Mucosa of gallbladder (tissue), 1 donor: ENCODE measurements at regions not wholly inside any gene's neighbourhood (a gene's known extent, or its start where the extent isn't known, plus 50 kb on each side); places are given as distances from the start of the nearest gene placed in this dataset.
A peak's percentile ranks its signal among the peaks of the same experiment; 100 is the strongest.

Experiments used
- DNase-seq: peaks from one replicate; pipeline ENCODE4 v3.0.0-alpha.2; 2020; ENCODE audit warnings: low spot score
- donor health status: DM: no; HTN: no; CAD: no.

DNA sequence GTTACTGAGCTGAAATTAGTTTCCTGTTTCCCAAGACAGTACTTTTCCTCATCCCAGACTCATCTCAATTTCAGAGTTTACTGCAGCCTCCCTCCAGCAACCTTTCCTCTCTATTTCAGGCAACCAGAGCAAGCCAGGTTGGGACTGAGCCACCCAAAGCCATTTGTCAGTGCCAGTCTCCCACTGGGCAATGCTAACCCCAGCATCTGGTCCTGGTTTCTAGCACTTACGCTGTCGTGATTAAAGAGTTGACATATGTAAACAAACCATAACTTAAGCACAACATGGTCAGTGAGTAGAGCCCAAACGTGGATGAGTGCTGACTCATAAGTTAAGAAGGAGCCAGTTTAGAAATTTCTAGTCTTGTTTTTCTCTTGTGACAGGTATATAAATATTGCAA is 119.6 kb upstream of the BLID start:
- peak; percentile 37 for DNase-seq

- no peak for DNase-seq
These were observed 118.8 kb upstream of the BLID start for GRCh38 chr11:122234780-122235179.

DNA sequence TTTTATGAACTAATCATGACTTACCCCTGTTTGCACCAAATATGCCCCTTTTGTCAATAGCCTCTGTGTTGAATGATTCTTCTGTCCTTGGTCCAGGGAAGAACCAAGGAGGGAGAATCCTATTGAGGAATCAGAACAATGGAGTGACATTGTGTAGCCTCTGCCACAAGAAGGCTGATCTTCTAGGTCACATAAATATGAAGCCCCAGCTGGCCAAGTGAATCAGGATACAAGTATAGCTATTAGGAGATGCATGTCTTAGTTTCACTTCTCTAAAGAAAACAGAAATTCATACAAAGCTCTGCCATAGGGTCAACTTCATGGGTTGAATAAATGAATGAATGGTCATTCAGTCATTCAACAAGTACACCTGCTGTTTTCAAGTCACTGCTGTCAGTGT is 118.2 kb upstream of the BLID start:
- no peak for DNase-seq

DNA sequence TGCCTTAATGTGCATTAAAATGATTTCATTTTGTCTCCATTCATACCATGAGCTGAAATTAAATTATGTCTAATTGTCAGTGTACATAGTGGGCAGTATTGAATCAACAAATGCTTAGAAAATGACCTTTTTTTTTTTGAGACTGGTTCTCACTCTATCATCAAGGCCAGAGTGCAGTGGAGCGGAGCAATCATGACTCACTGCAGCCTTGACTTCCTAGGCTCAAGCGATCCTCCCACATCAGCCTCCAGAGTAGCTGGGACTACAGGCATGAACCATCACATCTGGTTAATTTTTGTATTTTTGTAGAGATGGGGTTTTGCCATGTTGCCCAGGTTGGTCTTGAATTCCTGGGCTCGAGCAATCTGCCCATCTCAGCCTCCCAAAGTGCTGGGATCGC is 117.0 kb upstream of the BLID start:
- no peak for DNase-seq

GRCh38 chr11:122230385-122230755 is 114.4 kb upstream of the BLID start:
- no peak for DNase-seq

GRCh38 chr11:122229481-122230384 is 113.7 kb upstream of the BLID start:
- DNase-seq: peak; percentile 32

DNA sequence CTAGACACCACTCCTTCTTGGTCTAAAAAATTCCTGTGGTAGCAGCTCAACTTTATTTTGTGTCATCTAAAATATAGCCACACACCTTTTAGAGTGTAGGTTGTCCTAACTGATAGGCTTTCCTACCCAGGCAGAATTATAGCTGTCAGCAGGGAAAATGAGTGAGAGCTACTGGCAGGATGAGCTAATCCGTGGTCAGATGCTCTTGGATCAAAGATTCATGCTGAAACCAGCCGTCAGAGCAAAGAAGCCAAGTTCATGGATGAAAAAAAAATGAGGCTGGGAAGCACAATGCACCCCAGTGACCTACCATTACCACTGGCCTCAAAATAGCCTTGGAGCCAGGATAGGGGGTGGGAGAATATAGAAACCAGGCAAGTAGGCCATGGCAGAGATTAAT is 113.1 kb upstream of the BLID start:
- DNase-seq: no peak

DNA sequence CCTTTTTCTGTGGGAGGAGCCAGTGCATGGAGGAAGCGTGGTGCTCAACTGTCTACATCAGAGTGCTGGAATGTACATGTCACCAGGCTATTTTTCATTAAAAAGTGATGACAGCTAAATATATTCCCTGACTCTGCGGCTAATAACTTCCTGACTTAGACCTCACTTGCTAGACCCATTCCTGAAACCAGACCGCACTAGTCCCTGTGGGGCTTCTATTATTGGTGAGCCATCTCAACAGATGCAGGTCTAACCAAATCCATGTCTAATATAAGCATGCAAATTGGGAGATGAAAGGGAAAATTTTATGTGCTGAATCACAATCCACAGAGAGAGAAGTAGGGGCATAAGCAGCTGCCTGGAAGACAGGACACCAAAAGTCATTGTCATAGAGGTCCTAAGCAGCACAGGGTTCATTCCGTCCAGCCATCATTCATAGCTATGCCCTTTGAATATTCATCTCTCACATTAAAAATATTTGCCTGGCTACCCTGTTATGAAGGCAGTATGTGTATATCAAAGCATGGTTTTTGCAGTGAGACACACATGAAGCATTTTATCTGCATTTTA is 110.9 kb upstream of the BLID start:
- DNase-seq: no peak

DNA sequence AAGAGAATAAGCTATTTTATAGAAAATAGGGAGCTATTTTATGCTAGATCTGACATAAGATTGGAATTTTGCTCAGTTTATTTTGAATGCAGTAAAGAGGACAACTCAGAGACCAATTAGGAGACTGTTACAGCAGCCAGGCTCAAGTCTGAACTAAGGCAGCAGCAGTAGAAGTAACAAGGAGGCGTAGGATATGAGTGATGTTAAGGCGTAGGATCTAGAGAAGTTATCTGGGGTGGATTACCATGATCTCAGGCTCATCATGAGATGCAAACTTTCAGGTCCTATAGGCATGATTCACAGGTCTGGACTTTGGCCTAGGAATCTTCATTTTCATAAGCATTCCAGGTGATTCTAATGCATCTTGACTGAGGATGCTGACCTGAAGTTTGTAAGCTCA is 108.9 kb upstream of the BLID start:
- no peak for DNase-seq

DNA sequence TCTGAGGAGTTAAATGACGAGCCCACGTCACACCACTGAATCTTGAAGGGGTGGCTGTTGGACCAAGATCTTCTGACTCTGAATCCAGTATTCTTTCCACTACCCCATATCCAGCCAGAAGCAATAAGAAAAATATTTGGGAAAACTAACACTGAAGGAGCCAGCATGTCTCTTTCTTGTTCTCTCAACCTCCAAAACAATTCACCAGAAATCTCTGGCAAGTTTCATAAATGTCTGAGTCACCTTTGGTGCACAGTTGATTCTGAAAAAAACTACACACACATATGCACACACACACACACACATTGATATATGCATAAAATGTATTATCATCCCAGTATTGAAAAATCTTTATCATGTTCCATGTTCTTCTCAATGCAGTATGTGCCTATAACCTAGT is 104.3 kb upstream of the BLID start:
- DNase-seq: no peak

DNA sequence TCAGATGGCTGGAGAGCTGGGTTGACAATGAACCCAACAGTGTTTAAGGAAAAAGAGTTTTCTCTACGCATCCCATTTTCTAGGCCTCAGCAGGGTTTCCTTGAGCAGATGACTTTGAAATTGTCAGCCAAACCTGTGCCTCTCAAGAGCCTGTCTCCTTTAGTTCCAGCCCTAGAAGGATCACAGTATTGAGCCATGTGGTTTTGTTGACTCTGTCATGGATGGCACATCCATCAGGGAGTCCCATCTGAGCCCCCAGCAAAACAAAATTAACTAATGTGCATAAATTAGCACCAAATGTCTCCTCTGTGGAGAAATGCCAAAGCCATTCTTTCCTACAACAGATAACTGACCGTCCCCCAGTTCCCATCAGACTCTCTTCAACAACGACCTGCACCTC is 103.8 kb upstream of the BLID start:
- no peak for DNase-seq

DNA sequence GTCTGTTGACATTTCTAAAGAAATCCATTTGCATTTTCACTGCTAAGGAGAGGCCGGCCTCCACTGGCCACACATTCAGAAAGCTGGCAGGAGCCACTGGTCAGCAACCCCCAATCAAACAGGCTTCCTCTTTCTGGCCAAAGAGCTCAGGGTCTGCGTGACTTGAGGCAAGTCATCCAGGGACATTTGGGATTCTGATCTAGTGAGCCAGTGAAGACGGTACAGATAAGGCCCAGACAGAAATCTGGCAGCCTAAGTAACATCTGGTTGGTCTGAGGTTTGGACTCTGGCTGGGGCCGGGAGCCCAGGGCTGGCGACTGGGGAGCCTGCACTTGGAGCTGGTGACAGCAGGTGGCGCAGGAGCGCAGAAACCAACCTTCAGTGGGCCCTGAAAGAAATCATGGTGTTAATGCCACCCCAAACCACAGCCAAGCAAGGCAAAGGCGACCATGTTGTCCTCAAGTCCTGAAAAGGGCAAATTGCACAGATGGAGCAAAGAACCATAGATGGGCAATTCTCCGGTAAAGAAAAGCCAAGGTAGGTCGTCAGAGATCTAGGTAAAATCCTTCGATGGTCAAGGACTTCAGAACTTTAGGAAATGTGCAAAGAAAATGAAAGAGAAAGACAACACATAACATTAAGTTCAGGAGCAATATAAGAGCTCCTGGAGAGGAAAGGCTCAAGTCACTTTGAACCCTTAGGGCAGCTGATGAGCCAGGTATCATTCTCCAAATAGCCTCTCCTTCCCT is 99.4 kb upstream of the BLID start:
- DNase-seq: peak; percentile 78

- DNase-seq: no peak
These were observed 98.6 kb upstream of the BLID start for GRCh38 chr11:122214567-122214966.

DNA sequence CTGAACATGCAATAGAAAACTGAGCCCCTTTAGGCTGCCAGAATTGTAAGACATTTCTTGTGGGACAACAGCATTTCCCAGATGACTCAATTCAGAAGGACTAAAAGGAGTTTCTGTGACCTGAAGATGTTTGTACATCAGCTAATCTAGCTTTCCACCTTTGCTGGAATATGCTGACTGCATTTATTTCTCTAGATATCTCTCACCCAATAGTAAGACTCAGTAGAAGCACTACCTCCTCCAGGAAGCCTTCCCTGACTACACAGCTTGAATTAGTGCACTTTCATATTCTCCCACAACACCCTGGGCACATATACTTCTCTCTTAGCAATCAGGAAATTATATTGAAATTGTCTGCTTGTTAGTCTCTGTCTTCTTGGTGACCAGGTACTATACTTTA is 98.1 kb upstream of the BLID start:
- no peak for DNase-seq

- no peak for DNase-seq
These were observed 97.2 kb upstream of the BLID start for GRCh38 chr11:122213171-122213570.

DNA sequence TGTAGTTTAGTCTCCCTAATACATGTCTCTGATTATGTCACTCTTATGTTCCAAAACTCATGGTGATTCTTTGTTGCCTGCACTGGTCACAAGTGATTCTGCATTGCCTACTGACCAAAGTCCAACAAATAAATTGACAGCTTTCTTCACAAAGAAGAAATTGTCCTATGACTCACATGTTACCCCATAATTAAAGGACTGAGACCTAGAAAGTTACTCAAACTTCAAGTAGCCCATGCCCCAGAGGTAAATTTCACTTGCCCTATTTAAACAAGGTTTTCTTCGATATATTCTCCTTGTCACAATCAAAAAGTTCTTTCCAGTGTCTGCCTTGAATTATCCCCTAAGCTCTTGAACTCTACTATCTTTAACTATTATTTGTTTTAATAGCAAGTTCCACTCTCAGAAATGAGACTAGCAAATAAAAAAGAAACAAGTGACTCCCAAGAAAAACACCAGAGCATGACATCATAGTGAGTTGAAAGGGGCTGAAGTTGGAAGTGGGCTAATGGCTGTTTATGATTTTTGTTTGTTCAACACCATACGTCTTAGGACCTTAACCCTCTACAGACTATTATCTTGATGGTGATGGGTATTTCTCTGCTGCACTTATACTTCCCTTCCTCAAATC is 94.5 kb upstream of the BLID start:
- no peak for DNase-seq

DNA sequence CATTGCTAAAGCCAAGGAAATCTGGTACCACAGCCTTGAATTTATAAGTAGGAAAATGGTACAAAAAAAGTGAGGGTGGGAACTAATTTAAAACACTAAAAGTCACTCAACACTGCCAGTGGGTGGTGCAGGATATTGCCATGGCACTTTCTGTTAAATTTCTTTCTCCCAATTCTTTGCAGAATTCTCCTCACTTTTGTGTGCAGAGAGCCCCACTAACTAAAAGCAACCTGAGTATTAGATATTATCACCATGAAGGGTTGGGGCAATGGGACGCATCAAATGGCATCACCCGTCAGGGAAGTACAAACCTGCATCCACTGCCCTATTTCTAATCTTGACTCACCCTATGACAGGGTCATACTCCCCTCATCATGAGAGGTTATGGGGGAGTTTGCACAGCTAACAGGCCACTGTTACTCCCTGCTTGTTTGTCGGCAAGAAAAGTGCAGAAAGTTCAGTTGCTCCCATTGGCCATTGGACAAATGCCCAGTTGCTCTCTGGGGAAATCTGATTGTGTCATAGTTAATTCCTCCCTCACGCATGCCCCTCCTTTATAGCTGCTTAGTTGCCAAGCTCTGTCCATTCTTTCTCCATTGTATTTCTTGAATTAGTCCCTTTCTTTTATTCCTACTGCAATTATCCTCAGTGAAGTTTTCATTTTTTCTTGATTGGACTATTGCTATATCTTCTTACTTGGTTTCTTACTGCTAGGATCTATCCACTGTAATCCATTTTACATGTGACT is 93.8 kb upstream of the BLID start:
- DNase-seq: peak; percentile 61

DNA sequence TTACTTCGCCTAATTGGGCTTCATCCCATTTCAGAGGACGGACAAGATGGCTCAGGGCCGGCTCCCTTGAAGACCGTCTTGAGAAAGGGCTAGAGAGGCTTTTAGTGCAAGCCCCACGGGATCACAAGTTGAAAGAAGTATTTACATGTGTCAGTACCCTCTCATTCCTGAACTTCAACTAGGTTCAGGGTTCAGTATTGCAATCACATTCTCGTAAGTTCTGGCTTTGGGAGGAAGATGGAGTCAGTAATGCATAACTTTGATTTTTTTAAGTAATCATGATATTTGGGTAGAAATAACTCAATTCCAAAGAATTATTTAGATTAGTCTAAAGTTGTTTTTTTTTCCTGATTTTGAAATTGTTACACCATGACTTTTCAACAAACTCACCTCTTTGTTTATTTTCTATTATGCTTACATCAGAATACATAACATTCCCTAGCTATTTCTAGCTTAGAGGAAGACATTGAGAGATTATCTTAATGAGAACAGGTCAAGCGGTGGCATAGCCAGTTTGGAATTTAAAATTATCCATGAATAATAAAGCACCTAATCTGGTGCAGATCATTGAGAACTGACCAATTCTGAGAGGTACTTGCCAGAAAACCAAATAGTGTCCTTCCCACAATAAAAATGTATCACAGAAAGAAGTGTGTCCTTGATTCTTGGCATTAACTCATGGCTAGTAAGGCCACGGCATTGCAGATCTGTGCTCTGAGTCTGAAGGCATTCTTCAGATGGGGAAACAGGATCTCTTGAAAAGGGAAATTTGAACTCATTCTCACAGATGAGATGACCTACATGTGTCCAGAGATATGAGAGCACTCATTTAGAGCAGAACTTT is 92.1 kb upstream of the BLID start:
- DNase-seq: no peak

DNA sequence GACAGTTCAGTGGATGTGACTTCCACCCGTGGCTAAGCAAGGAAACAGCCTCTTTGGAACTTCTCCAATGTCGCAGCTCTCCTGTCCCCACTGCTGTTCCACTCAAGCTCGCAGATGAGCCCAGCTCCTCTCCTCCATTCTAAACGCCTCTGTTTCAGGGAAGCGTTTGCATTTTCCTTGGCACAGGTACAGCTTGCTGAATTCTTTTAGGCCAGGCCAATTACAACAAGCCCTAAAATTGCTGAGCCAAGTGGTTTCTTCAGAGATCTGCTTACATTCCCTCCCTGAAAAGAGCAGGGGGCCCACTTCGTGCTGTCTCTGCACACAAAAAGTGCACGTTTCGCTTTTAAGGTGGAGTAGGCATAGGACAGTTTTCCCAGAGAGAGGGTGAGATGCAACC is 91.5 kb upstream of the BLID start:
- DNase-seq: peak; percentile 42

DNA sequence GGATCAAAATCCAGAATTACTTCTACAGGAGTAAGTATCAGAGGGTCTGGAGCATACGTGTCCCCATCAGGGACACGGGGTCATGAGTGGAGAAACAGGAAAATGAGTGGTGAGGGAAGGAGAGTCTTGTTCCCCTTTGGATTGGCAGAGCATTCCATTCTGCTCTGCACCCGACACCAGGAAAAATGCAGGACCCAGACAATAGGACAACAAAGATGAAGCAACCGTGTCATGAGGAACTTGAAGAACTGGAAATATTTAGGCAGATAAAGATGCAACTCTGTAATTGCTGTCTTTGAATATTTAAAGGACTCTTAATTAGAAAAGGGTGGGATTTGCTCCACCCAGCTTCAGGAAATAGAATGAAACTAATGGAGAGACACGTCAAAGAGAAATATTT is 89.0 kb upstream of the BLID start:
- no peak for DNase-seq

DNA sequence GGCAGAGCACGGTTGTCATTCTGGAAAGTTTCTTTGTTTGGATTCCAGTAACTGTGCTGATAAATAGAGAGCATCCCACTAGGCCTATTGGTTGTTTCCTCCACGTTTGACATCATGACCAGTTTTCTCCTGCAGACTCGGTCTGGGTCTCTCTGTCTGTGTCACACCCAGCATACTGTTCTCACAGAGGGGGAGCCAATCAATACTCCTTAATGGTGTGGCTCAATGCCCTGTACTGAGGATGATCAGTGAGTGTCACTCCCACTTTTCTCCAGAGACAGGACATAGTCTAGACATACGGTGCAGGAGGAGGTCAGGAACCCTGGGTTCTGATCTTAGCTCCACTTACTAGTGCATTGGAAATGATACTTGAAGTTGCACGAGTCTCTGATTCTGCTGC is 88.2 kb upstream of the BLID start:
- DNase-seq: no peak
